Memory B cell (primary cell): ENCODE measurements at regions not wholly inside any gene's neighbourhood (a gene's known extent, or its start where the extent isn't known, plus 50 kb on each side); places are given as distances from the start of the nearest gene placed in this dataset.

Source experiments
- ATAC-seq: fragments of 150-1000 bp; cut with Tn5 transposase; 2 replicates; pipeline ENCODE4 v1.10.0; 2021; ENCODE audit warnings: low read depth, mild to moderate bottlenecking, moderate library complexity
- DNase-seq, 2 donors: peaks; one replicate each; pipeline ENCODE4 v3.0.0; 2022; ENCODE audit warnings: low spot score in 2 of 2
- H3K27ac Mint-ChIP-seq: one replicate; pipeline ENCODE4 v1.8.0; 2022; ENCODE audit warnings: mild to moderate bottlenecking, moderate library complexity, mixed read lengths
- H3K27me3 Mint-ChIP-seq: one replicate; pipeline ENCODE4 v1.8.0; 2022; ENCODE audit warnings: mixed read lengths
- H3K36me3 Mint-ChIP-seq: one replicate; pipeline ENCODE4 v1.8.0; 2022; ENCODE audit warnings: mild to moderate bottlenecking, mixed read lengths
- H3K4me1 Mint-ChIP-seq: one replicate; pipeline ENCODE4 v1.8.0; 2022; ENCODE audit warnings: mixed read lengths
- H3K4me3 Mint-ChIP-seq: one replicate; pipeline ENCODE4 v1.8.0; 2022; ENCODE audit warnings: mild to moderate bottlenecking, moderate library complexity, mixed read lengths
- H3K9me3 Mint-ChIP-seq: one replicate; pipeline ENCODE4 v1.8.0; 2022; ENCODE audit warnings: mixed read lengths

DNA sequence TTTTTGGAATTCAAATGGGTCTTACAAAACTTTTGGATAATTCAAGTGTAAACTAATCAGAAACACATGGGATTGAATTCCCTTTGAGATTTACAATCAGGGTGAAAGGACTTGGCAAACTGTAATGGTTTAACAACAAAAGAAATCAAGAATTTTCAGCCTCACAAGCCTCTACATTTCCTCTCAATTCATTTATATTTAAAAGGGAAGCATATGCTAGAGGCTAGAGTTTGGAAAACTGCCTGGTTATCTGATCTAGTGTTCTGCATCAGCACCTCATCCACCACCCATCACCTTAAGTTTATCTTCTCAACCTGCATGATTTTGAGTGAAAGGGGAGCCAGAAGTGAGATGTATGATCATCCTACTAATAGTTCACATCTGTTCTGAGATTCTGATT lies 120.7 kb downstream of the TES start:
- ATAC-seq (no peak), DNase-seq (no peak)
- Mint-ChIP-seq H3K4me3 (no peak overlapping the region), H3K9me3 (no peaks in the 10 kb centered on the region), H3K4me1 (no peaks in the 10 kb centered on the region), H3K36me3 (no peaks in the 10 kb centered on the region), H3K27ac (no peak overlapping the region), H3K27me3 (peaks cover 2% of the 10 kb centered on the region)

GRCh38 chr7:116332766-116333165 lies 122.4 kb downstream of the TES start:
- DNase-seq, result no peak
- no peak for ATAC-seq
- H3K36me3 Mint-ChIP-seq, result no peaks in the 10 kb centered on the region
- no peaks in the 10 kb centered on the region for H3K4me1 Mint-ChIP-seq
- H3K27ac Mint-ChIP-seq, result no peak overlapping the region
- H3K9me3 Mint-ChIP-seq, result no peaks in the 10 kb centered on the region
- no peak overlapping the region for H3K4me3 Mint-ChIP-seq
- peaks cover 2% of the 10 kb centered on the region for H3K27me3 Mint-ChIP-seq

GRCh38 chr7:116334555-116334954 lies 124.2 kb downstream of the TES start:
- Mint-ChIP-seq H3K36me3 (no peaks in the 10 kb centered on the region), H3K27ac (no peak overlapping the region), H3K4me3 (no peak overlapping the region), H3K9me3 (no peaks in the 10 kb centered on the region), H3K4me1 (no peaks in the 10 kb centered on the region), H3K27me3 (peaks cover 2% of the 10 kb centered on the region)
- DNase-seq (no peak), ATAC-seq (no peak)

- no peak for ATAC-seq
- H3K9me3 Mint-ChIP-seq, result no peaks in the 10 kb centered on the region
- no peak overlapping the region for H3K27ac Mint-ChIP-seq
- H3K4me3 Mint-ChIP-seq, result no peak overlapping the region
- no peak for DNase-seq
- H3K27me3 Mint-ChIP-seq, result no peaks in the 10 kb centered on the region
- H3K4me1 Mint-ChIP-seq, result peaks cover 5% of the 10 kb centered on the region
- no peaks in the 10 kb centered on the region for H3K36me3 Mint-ChIP-seq
Observed at GRCh38 chr7:116337018-116337417, 126.7 kb downstream of the TES start.

GRCh38 chr7:116337800-116338199 lies 127.5 kb downstream of the TES start:
- Mint-ChIP-seq H3K9me3 (no peaks in the 10 kb centered on the region), H3K4me3 (no peak overlapping the region), H3K36me3 (no peaks in the 10 kb centered on the region), H3K27ac (no peak overlapping the region), H3K4me1 (peaks cover 5% of the 10 kb centered on the region), H3K27me3 (no peaks in the 10 kb centered on the region)
- ATAC-seq (no peak), DNase-seq (no peak)

- no peaks in the 10 kb centered on the region for H3K36me3 Mint-ChIP-seq
- ATAC-seq, result no peak
Observed at GRCh38 chr7:116339564-116339963, 129.2 kb downstream of the TES start.

DNA sequence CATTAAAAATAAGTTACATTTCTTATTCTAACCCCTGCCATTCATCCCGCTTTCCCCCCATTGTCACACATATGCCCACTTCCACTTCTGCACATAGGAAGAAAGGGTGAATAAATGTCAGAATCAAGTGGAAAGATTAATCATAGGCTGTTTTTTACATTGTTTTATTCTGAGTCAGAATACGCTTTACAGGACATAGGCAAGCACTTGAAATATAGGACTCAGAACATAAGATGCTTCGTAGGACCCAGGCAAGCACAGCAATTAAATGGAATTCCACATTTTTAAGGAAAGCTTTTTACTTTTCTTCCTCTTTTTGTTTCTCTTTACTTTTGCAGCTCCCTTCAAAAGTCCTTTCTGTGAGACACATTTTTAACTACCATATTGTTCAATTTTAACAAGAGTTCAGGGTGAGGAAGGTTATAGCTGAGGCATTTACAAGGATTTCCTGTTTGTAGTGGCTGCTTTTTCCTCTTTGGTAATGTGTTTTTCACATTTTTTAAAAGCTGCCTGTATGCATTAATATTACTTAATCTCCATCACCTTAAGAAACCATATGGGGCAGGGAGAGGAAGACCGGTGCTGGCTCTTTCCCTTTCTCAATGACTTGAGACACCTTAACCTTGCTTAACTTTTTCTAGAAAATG lies 130.0 kb downstream of the TES start:
- H3K4me3 Mint-ChIP-seq, result no peak overlapping the region
- DNase-seq, result no peak
- H3K27me3 Mint-ChIP-seq, result no peaks in the 10 kb centered on the region
- H3K36me3 Mint-ChIP-seq, result no peaks in the 10 kb centered on the region
- no peak overlapping the region for H3K27ac Mint-ChIP-seq
- no peak for ATAC-seq
- no peaks in the 10 kb centered on the region for H3K9me3 Mint-ChIP-seq
- H3K4me1 Mint-ChIP-seq, result peaks cover 5% of the 10 kb centered on the region

More at GRCh38 chr7:116339564-116339963, 129.2 kb downstream of the TES start:
- Mint-ChIP-seq H3K27me3 (no peaks in the 10 kb centered on the region), H3K9me3 (no peaks in the 10 kb centered on the region), H3K27ac (no peak overlapping the region), H3K4me3 (no peak overlapping the region), H3K4me1 (peaks cover 5% of the 10 kb centered on the region)
- DNase-seq, result no peak

DNA sequence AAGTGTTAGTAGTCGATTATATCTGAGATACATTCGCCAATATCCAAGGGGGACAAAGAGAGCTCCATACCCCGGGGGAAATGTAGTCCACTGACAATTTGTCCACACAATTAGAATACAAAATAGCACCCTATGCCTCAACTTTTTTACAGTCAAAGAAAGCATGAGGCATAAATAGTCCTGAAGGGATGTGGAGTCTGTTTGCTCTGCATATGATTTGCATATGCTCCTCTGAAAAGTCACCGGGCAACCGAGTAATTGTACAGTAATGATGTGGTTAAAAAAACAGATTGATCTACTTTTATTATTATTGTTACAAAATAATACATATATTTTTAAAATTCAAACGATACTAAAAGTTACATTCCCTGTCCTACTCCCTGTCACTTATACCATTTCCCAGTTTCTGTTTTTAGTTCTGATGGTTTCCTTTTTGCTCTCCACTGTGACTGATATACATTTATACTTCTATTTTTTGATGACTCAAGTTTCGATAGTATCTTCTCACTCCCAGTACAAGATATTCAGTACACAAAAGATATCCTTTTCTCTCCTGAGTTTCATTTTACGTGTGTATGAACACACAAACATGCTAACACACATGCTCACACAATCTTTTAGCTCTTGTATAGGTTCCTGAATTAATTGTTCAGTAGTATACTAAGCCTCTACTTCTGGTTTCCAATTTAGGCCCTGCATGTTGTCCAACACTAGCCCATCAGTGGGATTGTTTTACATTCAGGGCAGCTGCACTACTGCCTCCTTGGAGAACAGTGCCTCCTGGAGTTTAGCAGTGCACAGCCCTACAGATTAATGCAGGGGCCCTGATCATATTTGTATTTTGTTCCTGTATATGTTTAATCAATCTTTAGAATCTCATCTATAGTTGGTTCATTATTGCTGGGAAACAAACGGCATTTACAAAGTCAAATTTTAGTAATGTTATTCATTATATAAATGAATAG lies 130.9 kb downstream of the TES start:
- Mint-ChIP-seq H3K27me3 (no peaks in the 10 kb centered on the region), H3K36me3 (no peaks in the 10 kb centered on the region), H3K9me3 (no peaks in the 10 kb centered on the region), H3K4me1 (peaks cover 5% of the 10 kb centered on the region), H3K27ac (peak overlapping the region; percentile 29), H3K4me3 (no peak overlapping the region)
- DNase-seq, result no peak
- no peak for ATAC-seq

DNA sequence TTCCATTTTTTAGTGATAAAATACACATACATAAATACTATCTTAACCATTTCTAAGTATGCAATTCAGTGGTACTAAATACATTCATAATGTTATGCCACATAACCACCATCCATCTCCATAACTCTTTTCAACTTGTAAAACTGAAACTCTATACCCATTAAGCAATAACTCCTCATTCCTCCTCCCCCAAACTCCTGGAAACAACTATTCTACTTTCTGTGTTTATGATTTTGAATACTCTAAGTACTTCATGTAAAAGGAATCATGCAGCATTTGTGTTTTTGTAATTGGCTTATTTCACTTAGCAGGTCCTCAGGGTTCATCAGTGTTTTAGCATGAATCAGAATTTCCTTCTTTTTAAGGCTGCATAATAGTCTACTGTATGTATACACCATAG lies 131.8 kb downstream of the TES start:
- H3K27me3 Mint-ChIP-seq, result no peaks in the 10 kb centered on the region
- H3K4me3 Mint-ChIP-seq, result no peak overlapping the region
- H3K9me3 Mint-ChIP-seq, result no peaks in the 10 kb centered on the region
- no peak overlapping the region for H3K27ac Mint-ChIP-seq
- no peak for ATAC-seq
- H3K4me1 Mint-ChIP-seq, result peaks cover 5% of the 10 kb centered on the region
- no peak for DNase-seq
- no peaks in the 10 kb centered on the region for H3K36me3 Mint-ChIP-seq

DNA sequence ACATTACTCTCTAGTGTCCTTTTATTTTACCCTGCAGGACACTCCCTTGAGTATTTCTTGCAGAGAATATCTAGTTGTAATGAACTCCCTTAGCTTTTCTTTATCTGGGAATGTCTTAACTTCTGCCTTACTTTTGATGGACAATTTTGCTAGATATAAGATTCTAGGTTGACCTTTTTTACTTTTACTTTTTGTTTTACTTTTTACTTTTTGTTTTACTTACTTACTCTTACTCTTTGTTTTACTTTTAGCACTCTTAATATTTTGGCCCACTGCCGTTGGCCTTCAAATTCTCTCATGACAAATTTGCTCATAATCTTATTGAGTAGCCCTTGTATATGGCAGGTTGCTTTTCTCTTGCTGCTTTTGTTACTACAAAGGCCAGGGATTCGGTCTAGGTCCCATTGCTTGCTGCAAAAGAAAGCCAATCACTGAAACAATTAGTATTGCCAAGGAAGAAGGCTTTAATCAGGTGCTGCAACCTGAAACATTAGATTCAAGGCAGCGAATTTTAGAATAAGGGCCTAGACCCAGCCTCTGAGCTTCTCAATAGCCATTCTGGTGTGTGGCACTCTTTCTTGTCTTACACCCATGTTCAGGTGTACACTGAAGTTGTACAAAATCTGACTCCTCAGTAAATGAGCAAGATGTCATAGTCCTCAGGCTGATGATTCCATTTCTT lies 137.0 kb downstream of the TES start:
- ATAC-seq, result no peak
- H3K36me3 Mint-ChIP-seq, result no peaks in the 10 kb centered on the region
- H3K4me3 Mint-ChIP-seq, result no peak overlapping the region
- H3K27me3 Mint-ChIP-seq, result peaks cover 7% of the 10 kb centered on the region
- H3K27ac Mint-ChIP-seq, result no peak overlapping the region
- peaks cover 2% of the 10 kb centered on the region for H3K9me3 Mint-ChIP-seq
- no peak for DNase-seq
- H3K4me1 Mint-ChIP-seq, result no peaks in the 10 kb centered on the region

DNA sequence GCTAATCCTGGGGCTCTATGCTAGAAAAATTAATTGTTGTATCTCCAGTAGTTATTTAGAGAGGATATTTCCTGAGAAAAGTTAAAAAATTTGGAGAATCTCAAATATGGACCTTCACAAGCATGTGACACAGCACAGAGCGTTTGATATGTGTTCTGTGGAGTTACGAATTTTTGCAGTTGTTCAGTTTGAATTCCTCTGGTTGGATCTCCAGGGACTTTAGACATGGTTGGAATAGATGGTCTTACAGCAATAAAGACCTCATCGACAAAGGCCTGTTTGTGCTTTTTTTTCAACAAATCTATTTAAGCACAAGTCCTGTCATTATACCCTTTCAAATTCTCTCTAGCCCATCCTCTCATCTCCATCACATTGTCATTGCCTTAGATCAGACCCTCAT lies 138.0 kb downstream of the TES start:
- H3K4me3 Mint-ChIP-seq, result no peak overlapping the region
- ATAC-seq, result no peak
- peaks cover 2% of the 10 kb centered on the region for H3K9me3 Mint-ChIP-seq

GRCh38 chr7:116351966-116352365 lies 141.6 kb downstream of the TES start:
- Mint-ChIP-seq H3K9me3 (peaks cover 2% of the 10 kb centered on the region), H3K27me3 (peaks cover 12% of the 10 kb centered on the region), H3K4me1 (no peaks in the 10 kb centered on the region), H3K36me3 (no peaks in the 10 kb centered on the region), H3K4me3 (no peak overlapping the region), H3K27ac (no peak overlapping the region)
- DNase-seq (no peak), ATAC-seq (no peak)

More for the DNA sequence above, 138.0 kb downstream of the TES start:
- Mint-ChIP-seq H3K27me3 (peaks cover 7% of the 10 kb centered on the region), H3K27ac (no peak overlapping the region), H3K4me1 (no peaks in the 10 kb centered on the region), H3K36me3 (no peaks in the 10 kb centered on the region)
- DNase-seq, result no peak

GRCh38 chr7:116353647-116354046 lies 143.3 kb downstream of the TES start:
- Mint-ChIP-seq H3K36me3 (no peaks in the 10 kb centered on the region), H3K4me3 (no peak overlapping the region), H3K9me3 (no peaks in the 10 kb centered on the region), H3K27ac (no peak overlapping the region), H3K27me3 (peaks cover 9% of the 10 kb centered on the region), H3K4me1 (no peaks in the 10 kb centered on the region)
- ATAC-seq (no peak), DNase-seq (no peak)

DNA sequence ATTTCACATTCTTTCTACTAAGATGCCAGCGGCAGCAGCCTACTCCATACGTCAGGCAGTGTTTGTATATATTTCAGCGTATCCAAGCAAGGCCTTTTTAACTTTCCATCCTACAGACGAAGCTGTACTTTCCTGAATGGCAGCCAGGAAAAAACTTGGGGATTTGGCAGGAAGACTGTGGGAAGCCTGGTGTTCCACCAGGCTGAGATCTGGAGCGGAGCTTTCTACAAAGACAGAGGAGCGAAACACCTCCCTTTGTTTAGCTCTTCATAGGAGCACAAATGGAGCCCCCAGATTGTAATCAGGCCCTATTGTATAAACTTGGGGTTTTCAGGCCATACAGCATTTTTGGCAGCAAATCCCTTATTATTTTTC lies 143.8 kb downstream of the TES start:
- no peak overlapping the region for H3K27ac Mint-ChIP-seq
- H3K36me3 Mint-ChIP-seq, result no peaks in the 10 kb centered on the region
- H3K4me3 Mint-ChIP-seq, result no peak overlapping the region
- DNase-seq (no peak), ATAC-seq (no peak)
- no peaks in the 10 kb centered on the region for H3K9me3 Mint-ChIP-seq
- H3K4me1 Mint-ChIP-seq, result no peaks in the 10 kb centered on the region
- H3K27me3 Mint-ChIP-seq, result peaks cover 5% of the 10 kb centered on the region
